NCI-H69 (cell line): ENCODE measurements at regions not wholly inside any gene's neighbourhood (a gene's known extent, or its start where the extent isn't known, plus 50 kb on each side); places are given as distances from the start of the nearest gene placed in this dataset.
A peak's percentile ranks its signal among the peaks of the same experiment; 100 is the strongest.

Source experiments
- DNase-seq: peaks from one replicate; lab custom pipeline; 2025; lab: John Stamatoyannopoulos, UW

DNA sequence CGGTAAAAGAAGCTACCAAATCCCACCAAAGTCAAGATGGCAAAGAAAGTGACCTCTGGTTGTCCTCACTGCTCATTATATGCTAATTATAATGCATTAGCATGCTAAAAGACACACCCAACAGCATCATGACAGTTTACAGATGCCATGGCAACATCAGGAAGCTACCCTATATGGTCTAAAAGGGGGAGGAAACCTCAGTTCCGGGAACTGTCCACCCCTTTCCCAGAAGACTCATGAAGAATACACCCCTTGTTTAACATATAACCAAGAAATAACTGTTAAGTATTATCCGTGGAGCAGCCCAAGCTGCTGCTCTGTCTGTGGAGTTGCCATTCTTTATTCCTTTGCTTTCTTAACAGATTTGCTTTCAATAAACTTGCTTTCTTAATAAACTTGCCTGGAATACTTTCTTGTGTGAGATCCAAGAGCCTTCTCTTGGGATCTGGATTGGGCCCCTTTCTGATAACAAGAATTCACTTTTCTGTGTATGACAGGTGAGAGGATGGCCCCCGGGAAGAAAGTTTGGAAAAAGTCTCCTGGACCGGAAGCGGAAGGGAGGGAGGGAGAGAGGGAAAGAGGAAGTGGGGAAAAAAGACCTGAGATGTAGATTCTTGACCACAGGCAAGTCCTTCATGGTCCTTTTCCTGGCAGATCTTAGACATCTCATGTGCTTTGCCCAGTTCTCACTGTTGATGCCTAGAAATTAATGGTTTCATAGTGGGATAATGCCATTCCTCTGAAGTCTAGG is 146.7 kb upstream of the ID4 start:
- no peak for DNase-seq

DNA sequence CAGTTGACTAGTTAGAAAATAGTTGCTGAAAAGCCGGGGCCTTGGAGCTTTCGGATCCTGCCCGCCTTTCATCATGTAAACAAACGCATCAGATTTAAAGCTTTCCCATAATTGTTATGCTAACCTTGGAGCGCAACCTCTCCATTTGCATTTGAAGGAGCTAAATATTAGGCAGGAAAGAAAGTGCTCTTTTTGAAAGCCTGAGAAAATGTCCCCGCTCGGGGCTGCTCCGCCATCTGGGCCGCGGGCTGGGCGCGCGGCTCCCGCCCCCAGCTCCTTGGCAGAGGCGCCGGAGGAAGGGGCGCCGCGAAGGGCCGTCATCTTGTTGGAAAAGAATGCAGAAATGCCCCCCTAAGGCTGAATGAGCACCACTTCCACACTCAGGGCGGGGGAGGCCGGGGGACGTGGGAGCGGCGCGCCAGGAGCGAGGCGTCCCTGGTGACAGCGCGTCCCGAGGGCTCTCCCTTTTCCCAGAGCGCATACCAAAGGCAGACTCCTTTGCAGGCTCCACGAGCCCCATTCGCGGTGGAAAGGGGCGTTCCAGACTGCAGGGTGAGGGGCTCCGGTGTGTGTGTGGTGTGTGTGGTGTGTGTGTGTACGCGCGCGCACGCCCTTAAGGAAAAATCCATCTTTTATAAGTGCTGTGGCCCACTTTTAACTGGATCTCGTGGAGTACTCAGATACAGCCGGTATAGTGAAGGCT is 145.6 kb upstream of the ID4 start:
- DNase-seq = no peak

GRCh38 chr6:19692506-19693298 is 144.5 kb upstream of the ID4 start:
- DNase-seq = no peak

GRCh38 chr6:19694697-19695096 is 142.5 kb upstream of the ID4 start:
- DNase-seq = peak; percentile 84

- DNase-seq = no peak
Measured at GRCh38 chr6:19697744-19698290, 139.4 kb upstream of the ID4 start.

GRCh38 chr6:19699932-19700331 is 137.2 kb upstream of the ID4 start:
- DNase-seq = peak; percentile 65

GRCh38 chr6:19705606-19706005 is 131.6 kb upstream of the ID4 start:
- DNase-seq = no peak

DNA sequence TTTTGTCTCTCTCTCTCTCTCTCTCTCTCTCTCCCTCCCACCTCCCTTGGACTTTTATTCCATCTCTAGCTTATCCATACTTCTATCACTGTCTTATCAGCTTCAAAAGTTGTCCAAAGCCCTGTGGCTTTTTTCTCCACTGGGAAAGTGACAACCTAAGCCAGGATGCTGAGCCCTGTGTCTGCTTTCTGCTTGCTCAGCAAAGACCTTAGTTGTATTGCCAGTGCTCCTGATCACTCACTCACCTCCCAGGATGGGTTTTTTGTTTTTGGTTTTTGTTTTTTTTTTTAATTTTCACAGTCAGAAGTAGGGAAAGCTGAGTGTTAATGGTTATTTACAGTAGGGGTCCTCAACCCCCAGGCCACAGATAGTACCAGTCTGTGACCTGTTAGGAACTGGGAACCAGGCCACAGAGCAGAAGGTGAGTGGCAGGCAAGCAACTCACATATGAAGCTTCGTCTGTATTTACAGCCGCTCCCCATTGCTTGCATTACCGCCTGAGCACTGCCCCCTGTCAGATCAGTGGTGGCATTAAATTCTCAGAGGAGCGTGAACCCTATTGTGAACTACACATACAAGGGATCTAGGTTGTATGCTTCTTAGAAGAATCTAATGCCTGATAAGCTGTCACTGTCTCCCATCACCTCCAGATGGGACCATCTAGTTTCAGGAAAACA is 125.0 kb upstream of the ID4 start:
- DNase-seq = no peak

DNA sequence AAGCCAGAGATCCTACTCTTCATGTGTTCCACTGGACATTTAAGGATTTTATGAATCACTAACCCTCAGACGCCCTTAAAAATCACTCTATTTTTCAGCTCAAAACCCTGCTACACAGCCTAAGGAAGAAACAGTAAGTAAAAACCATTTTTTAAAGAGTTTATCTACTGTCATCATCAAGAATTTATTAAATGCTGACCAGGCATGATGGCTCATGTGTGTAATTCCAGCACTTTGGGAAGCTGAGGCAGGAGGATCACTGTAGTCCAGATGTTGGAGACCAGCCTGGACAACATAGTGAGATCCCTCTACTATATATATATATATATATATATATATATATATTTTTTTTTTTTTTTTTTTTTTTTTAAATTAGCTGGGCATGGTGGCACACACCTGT is 124.2 kb upstream of the ID4 start:
- DNase-seq = no peak

DNA sequence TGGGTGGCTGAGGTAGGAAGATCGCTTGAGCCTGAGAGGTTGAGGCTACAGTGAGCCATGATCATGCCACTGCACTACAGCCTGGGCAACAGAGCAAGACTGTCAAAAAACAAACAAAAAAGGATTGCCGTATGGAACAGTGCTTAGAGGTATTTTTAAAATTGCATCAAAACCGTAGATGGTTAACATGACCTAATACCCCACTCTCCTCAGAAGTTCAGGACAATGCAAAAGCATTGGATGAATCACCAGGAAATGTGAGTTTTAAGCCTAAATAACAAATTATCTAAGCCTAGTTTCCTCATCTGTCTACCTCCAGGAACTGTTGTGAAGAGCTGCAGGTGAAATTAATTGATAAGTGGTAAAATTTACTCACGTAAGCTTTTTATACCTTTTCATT is 123.8 kb upstream of the ID4 start:
- DNase-seq = no peak

GRCh38 chr6:19713984-19714383 is 123.2 kb upstream of the ID4 start:
- peak; percentile 42 for DNase-seq

DNA sequence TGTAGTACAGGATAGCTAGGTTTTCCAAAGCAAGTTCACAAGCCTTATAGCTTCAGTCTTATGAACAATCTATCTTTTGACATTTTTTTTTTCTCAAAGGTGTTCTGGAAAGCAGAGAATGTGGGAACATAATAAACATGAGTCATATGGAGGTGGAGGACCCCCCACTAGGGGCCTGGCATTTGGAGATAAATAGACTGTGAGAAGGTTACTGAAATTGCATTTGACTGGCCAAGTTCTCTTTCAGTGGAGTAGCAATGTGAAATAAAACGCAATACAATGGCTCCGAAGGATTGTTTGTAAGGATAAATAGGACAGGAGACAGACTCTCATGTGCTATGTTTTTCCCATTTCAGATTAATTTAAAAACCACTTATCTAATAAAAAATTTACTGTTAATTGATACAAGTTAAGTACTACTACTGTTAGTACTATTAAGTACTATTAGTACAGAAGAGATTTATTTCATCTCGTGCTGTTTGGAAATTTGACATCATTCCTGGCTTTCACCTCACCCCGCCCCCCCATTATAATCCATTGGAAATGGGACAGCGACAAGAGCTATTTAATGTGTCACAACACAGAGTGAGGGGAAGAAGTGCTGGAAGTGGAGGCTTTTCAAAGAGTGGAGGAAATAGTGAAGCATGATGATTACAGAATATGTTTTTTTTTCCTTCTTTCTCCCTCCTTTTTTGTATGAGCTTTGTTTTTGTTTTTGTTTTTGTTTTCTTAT is 122.6 kb upstream of the ID4 start:
- DNase-seq = peak; percentile 63

DNA sequence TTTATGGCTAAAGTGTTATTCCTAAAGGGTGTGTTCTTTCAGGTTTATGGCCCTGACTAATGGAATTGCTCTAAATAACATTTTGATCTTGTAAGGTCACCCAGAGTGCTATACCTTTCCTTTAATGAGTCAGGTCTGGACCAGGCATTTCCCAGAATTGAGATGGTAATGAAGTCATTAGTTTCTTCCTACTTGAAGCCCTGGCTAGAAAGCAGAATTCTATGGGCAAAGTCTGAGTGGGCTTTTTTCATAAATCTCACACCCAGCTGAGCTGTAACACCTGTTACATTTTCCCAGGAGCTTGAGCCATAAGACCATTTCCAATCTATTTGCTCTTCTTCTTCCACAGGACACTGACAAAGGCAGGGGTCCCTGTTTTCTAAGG is 122.0 kb upstream of the ID4 start:
- DNase-seq = peak; percentile 85

DNA sequence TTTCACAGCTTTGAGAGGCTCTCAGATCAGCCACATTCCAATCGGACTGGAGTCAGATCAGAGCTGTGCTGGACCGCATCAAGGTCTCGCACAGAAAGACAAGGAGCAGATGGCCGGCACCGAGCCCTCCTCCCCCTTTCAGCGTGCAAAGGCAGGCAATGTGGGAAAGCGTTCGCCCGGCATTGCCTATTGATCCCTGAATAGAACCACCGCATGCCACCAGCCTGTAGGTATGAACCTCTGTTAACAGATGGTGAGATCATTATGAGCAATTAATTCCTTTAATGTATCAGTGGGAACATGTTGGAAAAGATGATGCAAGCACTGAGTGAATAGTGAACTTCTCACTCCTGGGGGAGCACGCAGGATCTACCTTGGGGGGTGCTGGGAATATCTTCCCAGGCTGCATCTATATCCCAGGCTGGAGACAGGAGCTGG is 117.5 kb upstream of the ID4 start:
- DNase-seq = peak; percentile 32

GRCh38 chr6:19721766-19722377 is 115.3 kb upstream of the ID4 start:
- DNase-seq = no peak

- no peak for DNase-seq
Measured at GRCh38 chr6:19722999-19723398, 114.2 kb upstream of the ID4 start.

DNA sequence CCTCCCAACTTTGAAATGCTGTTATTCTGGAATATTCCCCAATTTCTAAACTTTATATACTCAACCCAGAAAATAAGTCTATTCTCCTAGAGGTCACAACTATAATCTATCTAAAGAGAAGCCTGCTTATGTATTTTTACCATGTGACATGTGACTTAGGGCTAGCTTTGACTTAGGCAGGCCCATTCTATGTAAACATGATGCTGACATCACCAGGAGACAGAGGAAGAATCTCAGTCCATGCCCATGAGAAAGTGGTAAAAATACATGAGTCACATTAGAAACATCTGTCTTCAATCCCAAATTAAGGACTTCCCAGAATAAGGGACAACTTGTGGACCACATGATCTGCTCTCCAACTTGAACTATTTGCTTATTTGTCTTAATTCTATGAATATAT is 113.6 kb upstream of the ID4 start:
- peak; percentile 54 for DNase-seq

GRCh38 chr6:19725436-19725835 is 111.7 kb upstream of the ID4 start:
- DNase-seq = peak; percentile 13

GRCh38 chr6:19731282-19731681 is 105.9 kb upstream of the ID4 start:
- no peak for DNase-seq

GRCh38 chr6:19734061-19734460 is 103.1 kb upstream of the ID4 start:
- no peak for DNase-seq

- DNase-seq = peak; percentile 18
Measured at GRCh38 chr6:19734519-19734918, 102.7 kb upstream of the ID4 start.
